DOHH2 (cell line): ENCODE measurements at regions not wholly inside any gene's neighbourhood (a gene's known extent, or its start where the extent isn't known, plus 50 kb on each side); places are given as distances from the start of the nearest gene placed in this dataset.

Source experiments
- CTCF ChIP-seq: fragments of 200-600 bp; sonication (generic); IDR thresholded peaks from one replicate; pipeline ENCODE4 v1.5.1; 2014; ENCODE audit warnings: antibody characterized with exemption, mild to moderate bottlenecking, low read depth, low read length; ENCODE audit not compliant: poor library complexity, severe bottlenecking
- EZH2phosphoT487 ChIP-seq: fragments of 200-600 bp; sonication (generic); IDR thresholded peaks from 2 replicates; pipeline ENCODE4 v1.6.1; 2017; ENCODE audit warnings: borderline replicate concordance, mild to moderate bottlenecking, antibody characterized with exemption, low read length, moderate library complexity, mixed read lengths

- TF ChIP-seq CTCF (no peak), EZH2phosphoT487 (no peak)
Measured at GRCh38 chr5:35488055-35488454, 129.6 kb upstream of the SPEF2 start.
